SK-N-SH (cell line): ENCODE measurements at regions not wholly inside any gene's neighbourhood (a gene's known extent, or its start where the extent isn't known, plus 50 kb on each side); places are given as distances from the start of the nearest gene placed in this dataset.

Source experiments
- EP300 ChIP-seq, 2 experiments: IDR thresholded peaks; 2 replicates each; pipeline versions ENCODE4 v1.4.0 to v1.6.1; 2012; ENCODE audit warnings: borderline replicate concordance in 1 of 2, low read depth in 1 of 2, low read length in 1 of 2
- EZH2phosphoT487 ChIP-seq: fragments of 200-600 bp; sonication (generic); IDR thresholded peaks from 2 replicates; pipeline ENCODE4 v1.6.1; 2017; ENCODE audit warnings: low read depth, mixed run types, mild to moderate bottlenecking, antibody characterized with exemption, moderate library complexity, borderline replicate concordance
- NRF1 ChIP-seq: IDR thresholded peaks from 2 replicates; pipeline ENCODE4 v1.6.1; 2012; ENCODE audit warnings: low read depth, mild to moderate bottlenecking, low read length
- POLR2AphosphoS5 ChIP-seq: IDR thresholded peaks from 2 replicates; pipeline ENCODE4 v1.6.1; 2012; ENCODE audit warnings: low read depth, low read length
- TF ChIP-seq, protein P1 (sequence below): fragments of 200-600 bp; sonication (generic); IDR thresholded peaks from 2 replicates; pipeline ENCODE4 v1.6.1; 2017; ENCODE audit warnings: antibody characterized with exemption, mild to moderate bottlenecking, moderate library complexity

DNA sequence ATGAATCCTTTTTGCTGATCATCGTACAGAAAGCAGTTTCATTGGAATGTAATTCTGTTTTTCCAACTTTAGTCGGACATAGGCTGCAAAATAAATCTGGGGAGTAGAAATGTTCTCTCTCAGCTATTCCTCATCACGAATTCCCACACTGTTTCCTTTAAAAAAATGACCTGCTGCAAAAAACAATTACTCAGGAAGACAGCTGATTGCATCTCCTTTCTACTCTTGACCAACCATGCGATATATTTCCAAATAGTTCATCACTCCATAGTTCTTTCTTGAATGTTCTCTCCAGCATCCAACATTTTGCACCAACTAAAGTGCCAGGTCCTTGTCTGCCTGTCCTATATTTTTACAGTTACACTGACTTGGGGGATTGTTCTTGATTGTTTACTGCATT lies 96.4 kb downstream of the S1PR1 start:
- TF ChIP-seq NRF1 (no peak), POLR2AphosphoS5 (no peak), EP300 (IDR thresholded peaks at IDR 0.05; ENCODE audit: borderline replicate concordance in 1 of 2, low read depth in 1 of 2, low read length in 1 of 2) (no peak), EZH2phosphoT487 (no peak)
- TF ChIP-seq, protein P1, sequence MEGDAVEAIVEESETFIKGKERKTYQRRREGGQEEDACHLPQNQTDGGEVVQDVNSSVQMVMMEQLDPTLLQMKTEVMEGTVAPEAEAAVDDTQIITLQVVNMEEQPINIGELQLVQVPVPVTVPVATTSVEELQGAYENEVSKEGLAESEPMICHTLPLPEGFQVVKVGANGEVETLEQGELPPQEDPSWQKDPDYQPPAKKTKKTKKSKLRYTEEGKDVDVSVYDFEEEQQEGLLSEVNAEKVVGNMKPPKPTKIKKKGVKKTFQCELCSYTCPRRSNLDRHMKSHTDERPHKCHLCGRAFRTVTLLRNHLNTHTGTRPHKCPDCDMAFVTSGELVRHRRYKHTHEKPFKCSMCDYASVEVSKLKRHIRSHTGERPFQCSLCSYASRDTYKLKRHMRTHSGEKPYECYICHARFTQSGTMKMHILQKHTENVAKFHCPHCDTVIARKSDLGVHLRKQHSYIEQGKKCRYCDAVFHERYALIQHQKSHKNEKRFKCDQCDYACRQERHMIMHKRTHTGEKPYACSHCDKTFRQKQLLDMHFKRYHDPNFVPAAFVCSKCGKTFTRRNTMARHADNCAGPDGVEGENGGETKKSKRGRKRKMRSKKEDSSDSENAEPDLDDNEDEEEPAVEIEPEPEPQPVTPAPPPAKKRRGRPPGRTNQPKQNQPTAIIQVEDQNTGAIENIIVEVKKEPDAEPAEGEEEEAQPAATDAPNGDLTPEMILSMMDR: no peak
